ENCODE measurements at regions not wholly inside any gene's neighbourhood (a gene's known extent, or its start where the extent isn't known, plus 50 kb on each side); places are given as distances from the start of the nearest gene placed in this dataset.

DNA sequence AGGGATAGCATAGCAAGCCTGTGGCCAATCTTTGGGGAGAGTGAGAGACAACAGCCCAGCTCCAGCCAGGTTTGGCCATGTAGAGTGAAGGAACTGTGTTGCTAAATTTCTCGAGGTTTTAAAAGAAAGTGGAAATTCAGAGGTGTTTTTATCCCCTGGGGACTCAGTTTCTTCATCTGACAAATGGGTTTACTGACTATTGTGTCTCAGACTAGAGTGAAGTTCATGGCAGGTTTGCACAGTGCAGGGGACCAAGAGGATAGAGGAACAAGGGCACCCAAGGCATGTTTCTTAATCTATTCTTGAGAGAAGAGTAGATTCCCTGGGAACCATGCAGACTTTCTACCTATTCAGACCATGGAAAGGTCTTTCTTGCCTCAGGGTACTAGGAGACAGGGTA is 555.8 kb upstream of the C16orf82 start:
- TF ChIP-seq, protein P1, sequence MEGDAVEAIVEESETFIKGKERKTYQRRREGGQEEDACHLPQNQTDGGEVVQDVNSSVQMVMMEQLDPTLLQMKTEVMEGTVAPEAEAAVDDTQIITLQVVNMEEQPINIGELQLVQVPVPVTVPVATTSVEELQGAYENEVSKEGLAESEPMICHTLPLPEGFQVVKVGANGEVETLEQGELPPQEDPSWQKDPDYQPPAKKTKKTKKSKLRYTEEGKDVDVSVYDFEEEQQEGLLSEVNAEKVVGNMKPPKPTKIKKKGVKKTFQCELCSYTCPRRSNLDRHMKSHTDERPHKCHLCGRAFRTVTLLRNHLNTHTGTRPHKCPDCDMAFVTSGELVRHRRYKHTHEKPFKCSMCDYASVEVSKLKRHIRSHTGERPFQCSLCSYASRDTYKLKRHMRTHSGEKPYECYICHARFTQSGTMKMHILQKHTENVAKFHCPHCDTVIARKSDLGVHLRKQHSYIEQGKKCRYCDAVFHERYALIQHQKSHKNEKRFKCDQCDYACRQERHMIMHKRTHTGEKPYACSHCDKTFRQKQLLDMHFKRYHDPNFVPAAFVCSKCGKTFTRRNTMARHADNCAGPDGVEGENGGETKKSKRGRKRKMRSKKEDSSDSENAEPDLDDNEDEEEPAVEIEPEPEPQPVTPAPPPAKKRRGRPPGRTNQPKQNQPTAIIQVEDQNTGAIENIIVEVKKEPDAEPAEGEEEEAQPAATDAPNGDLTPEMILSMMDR (IDR thresholded peaks at IDR 0.05) = no peak
- TF ChIP-seq EZH2phosphoT487 (IDR thresholded peaks at IDR 0.05) = no peak
